GM21737 (cell line): ENCODE measurements at regions not wholly inside any gene's neighbourhood (a gene's known extent, or its start where the extent isn't known, plus 50 kb on each side); places are given as distances from the start of the nearest gene placed in this dataset.
"Not testable (repeated sequence)": the region's sequence is repeated elsewhere in the genome, so short reads cannot be mapped to it uniquely, and the experiment has no call there.

Experiments
- ATAC-seq: cut with Tn5 transposase; IDR thresholded peaks from one replicate; pipeline ENCODE4 v1.9.1; 2021; ENCODE audit warnings: mild to moderate bottlenecking, moderate library complexity; ENCODE audit not compliant: unreplicated experiment

- ATAC-seq = no peak
Observed at GRCh38 chr16:31718998-31719397, 154.6 kb upstream of the ZNF267 start.

DNA sequence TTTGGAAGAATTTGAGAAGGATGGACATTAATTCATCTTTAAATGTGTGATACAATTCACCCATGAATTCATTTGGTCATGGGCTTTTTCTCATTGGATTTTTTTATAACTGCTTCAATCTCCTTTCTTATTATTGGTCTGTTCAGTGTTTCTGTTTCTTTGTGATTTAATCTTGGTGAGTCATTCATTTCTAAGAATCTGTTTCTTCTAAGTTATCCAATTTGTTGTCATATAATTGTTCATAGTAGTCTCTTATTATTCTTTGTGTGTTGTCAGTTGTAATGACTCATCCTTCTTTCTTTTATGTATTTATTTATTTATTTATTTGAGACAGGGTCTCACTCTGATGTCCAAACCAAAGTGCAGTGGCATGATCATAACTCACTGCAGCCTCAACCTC lies 146.1 kb upstream of the ZNF267 start:
- ATAC-seq = no peak

- ATAC-seq = no peak
Observed at GRCh38 chr16:31734265-31734664, 139.3 kb upstream of the ZNF267 start.

GRCh38 chr16:31745098-31745497 lies 128.5 kb upstream of the ZNF267 start:
- not testable (repeated sequence) for ATAC-seq

DNA sequence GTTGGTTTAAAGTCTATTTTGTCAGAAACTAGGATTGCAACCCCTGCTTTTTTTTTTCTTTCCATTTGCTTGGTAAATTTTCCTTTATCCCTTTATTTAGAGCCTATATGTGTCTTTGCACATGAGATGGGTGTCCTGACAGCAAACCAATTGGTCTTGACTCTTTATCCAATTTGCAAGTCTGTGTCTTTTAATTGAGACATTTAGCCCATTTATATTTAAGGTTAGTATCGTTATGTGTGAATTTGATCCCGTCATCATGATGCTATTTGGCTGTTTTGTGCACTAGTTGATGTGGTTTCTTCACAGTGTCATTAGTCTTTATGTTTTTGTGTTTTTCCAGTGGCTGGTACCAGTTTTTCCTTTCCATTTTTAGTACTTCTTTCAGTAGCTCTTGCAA lies 127.7 kb upstream of the ZNF267 start:
- no peak for ATAC-seq

DNA sequence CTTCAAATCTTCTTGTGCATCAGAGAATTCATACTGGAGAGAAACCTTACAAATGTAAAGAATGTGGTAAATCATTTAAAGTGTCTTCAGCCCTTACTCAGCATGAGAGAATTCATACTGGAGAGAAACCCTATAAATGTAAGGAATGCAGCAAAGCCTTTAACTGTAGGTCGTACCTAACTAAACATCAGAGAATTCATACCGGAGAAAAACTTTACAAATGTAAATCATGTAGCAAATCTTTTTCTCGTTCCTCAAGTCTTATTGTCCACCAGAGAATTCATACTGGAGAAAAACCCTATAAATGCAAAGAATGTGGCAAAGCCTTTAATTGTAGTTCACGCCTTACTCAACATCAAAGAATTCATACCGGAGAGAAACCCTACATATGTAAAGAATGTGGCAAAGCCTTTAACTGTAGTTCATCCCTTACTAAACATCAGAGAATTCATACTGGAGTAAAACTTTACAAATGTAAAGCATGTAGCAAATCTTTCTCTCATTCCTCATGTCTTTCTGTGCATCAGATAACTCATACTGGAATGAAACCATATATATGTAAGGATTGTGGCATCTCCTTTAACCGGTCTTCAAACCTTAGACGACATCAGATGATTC lies 118.5 kb upstream of the ZNF267 start:
- ATAC-seq = no peak

DNA sequence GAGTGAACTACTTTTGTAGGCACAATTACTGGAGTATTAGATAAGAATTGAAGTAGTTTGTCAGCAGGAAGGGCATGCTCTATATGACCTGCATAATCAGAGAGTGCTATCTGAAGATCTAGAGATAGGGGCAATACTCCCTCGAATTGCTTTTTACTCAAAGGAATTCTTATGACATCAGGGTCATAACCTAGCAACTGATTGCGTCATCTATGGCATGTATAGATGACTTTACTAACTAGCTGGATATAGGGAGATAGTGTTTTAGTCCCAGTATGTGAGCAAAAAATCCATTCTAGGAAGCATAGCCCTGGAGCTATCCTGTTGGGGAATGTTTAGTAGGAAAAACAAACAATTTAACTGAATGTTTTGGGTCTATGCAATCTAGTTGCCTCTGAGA lies 109.5 kb upstream of the ZNF267 start:
- ATAC-seq = no peak

DNA sequence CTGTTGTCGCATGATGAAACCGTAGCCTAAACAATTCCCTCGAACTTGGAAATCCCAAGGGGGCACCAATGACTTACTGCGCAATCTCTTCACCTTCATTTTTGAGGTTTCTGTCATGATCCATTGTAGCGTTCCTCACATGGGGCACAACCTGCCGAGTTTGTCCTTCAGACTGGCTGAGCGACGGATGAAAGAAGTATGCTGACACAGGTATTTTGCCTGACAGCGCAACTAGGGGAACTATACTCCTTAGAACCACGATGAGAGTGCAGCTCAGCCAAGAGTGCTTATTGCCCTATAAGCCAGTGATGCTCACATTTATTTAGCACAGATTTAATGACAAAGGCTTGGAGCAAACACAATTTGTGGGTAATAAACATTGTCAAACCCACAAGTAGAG lies 106.3 kb upstream of the ZNF267 start:
- ATAC-seq = no peak

- ATAC-seq = no peak
Observed at GRCh38 chr16:31780342-31780741, 93.3 kb upstream of the ZNF267 start.

- no peak for ATAC-seq
Observed at GRCh38 chr16:31785126-31785525, 88.5 kb upstream of the ZNF267 start.

GRCh38 chr16:31807086-31807485 lies 66.5 kb upstream of the ZNF267 start:
- no peak for ATAC-seq

DNA sequence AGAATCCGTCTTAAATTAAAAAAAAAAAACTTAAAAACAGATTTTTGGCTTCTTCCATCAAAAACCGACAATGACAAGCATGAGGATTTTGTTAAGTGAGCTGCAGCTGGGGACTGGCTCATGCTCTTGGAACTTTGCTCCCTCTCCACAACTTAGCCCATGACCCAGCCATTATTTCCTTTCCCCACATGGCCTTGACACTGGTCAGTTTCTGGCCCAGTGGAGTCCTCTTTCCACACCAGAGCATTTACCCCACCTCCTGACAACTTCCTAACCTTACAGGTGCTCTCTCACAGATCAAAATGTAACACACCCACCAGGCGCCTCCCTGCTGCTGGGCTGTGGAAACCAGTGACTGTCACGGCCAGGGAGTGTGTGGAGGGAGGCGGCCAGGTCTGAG lies 62.7 kb upstream of the ZNF267 start:
- ATAC-seq = no peak

GRCh38 chr16:31816141-31816540 lies 57.5 kb upstream of the ZNF267 start:
- not testable (repeated sequence) for ATAC-seq

GRCh38 chr16:31819386-31819785 lies 54.2 kb upstream of the ZNF267 start:
- ATAC-seq = no peak

GRCh38 chr16:31819948-31820347 lies 53.7 kb upstream of the ZNF267 start:
- no peak for ATAC-seq
